GM18502 (cell line): ENCODE measurements at regions not wholly inside any gene's neighbourhood (a gene's known extent, or its start where the extent isn't known, plus 50 kb on each side); places are given as distances from the start of the nearest gene placed in this dataset.
"Not testable (repeated sequence)": the region's sequence is repeated elsewhere in the genome, so short reads cannot be mapped to it uniquely, and the experiment has no call there.

Experiments used
- ATAC-seq: cut with Tn5 transposase; IDR thresholded peaks from one replicate; pipeline ENCODE4 v1.9.1; 2021; ENCODE audit warnings: mild to moderate bottlenecking; ENCODE audit not compliant: unreplicated experiment, poor library complexity

- no peak for ATAC-seq
These were observed 655.3 kb downstream of the SH3BGRL start for GRCh38 chrX:81857192-81857591.

GRCh38 chrX:81866873-81867272 is 665.0 kb downstream of the SH3BGRL start:
- ATAC-seq = no peak

DNA sequence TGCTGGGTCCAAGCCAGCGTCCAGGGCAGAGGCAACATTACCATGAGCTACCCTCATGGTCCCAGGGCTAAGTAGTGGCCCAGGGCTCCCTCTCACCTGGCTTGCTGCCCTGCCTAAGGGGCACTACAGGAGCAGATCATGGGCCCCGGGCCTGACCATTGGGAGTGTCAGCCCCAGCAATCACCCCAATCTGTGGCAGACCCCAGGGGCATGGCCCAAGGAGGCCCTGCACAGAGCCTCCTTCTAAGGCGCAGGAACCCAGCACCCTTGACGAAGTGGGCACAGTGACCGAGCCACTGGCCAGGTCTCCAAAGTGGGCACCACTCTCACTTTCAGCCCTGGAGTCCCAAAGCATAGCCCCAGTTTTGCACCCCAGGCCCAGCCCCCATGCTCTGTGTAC is 667.1 kb downstream of the SH3BGRL start:
- ATAC-seq = no peak

- no peak for ATAC-seq
These were observed 672.9 kb downstream of the SH3BGRL start for GRCh38 chrX:81874807-81875206.

GRCh38 chrX:81875800-81876199 is 673.9 kb downstream of the SH3BGRL start:
- ATAC-seq = no peak

DNA sequence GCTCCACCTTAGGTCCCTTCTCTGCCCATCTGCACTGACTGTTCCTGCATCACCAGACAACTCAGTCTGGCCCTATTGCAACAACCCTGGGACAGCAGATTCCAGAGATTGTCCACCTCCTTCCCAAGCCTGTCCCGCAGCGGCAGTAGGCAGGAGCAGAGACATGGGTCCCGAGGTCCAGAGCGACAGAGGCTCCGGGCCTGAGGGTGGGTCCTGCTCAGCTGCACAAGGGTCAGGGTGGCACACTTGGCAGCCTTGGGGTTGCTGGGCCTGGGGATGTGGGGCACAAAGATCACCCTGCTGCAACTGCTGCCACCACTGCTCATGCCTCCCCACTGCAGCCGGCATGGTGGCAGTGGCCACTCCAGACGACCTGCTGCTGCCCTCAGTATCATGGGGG is 674.5 kb downstream of the SH3BGRL start:
- ATAC-seq = no peak

GRCh38 chrX:81890521-81890920 is 688.6 kb downstream of the SH3BGRL start:
- no peak for ATAC-seq

DNA sequence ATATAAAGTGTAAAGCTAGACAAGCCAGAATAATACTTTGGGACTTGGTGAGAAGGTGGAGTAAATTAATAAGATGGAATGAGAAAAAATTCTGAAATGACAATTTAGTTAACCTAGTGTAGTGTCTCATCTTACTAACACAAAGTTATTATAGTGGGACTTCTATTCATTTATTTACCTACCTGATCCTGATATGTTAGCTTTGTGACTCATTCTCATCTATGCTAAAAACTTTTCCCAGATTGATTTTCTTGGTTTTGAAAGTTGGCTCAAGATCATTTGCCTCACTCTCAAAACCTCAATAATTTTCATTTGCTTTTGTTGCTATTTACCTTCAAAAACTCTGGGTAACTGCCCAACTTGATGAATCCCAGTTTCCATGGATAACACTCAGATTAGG is 698.6 kb downstream of the SH3BGRL start:
- no peak for ATAC-seq

DNA sequence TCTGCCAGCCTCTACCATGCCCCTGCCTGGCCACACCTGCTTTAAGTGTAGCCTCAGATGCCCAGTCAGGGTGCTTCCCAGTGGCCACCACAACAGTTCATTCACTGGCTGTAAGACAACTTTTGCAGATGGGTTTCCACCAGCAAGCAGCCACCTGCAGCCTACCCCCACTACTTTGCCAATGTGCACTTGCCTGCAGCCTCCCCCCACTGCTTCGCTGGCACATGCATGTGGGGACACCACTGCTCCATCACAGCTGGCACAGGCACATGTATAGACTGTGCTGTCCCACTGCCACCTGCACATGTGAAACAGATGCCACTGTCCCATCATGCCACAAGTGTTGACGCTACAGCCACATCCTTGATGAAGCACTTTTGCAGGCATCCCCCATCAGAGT is 723.9 kb downstream of the SH3BGRL start:
- no peak for ATAC-seq

GRCh38 chrX:81945911-81946310 is 744.0 kb downstream of the SH3BGRL start:
- ATAC-seq = not testable (repeated sequence)

GRCh38 chrX:81957318-81957717 is 755.4 kb downstream of the SH3BGRL start:
- ATAC-seq = no peak

DNA sequence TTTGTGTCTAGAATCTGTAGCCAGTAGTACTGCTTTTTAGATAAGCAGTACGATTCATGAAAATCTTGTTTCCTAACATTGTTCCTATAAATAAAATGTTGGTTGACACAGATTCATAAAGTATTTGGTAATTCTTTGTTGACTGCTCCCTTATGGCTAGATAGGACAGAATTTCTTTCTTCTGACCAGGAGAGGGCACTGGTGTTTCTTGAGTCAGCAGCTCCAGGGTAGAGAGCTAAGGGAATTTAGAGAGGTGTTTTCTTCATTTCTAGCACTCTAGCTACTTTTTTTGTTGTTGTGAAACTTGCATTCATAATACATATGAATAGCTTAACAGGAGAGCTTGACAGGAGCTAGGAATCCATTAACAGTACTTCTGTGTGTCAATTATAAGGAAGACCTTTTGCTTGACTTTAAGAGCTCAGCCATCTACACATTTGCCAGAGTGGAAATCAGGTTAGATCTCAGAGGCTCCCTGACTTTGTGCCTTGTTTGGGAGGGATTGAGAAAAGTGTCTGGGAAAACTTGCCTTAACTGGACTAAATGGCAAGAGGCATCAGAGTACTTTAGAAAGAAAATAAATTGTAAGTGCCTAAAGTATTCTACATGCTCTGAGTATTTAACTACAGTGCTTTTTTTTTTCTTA is 756.1 kb downstream of the SH3BGRL start:
- peak; percentile 58 for ATAC-seq

- ATAC-seq = no peak
These were observed 758.1 kb downstream of the SH3BGRL start for GRCh38 chrX:81959964-81960363.

GRCh38 chrX:81974413-81974812 is 772.5 kb downstream of the SH3BGRL start:
- not testable (repeated sequence) for ATAC-seq

DNA sequence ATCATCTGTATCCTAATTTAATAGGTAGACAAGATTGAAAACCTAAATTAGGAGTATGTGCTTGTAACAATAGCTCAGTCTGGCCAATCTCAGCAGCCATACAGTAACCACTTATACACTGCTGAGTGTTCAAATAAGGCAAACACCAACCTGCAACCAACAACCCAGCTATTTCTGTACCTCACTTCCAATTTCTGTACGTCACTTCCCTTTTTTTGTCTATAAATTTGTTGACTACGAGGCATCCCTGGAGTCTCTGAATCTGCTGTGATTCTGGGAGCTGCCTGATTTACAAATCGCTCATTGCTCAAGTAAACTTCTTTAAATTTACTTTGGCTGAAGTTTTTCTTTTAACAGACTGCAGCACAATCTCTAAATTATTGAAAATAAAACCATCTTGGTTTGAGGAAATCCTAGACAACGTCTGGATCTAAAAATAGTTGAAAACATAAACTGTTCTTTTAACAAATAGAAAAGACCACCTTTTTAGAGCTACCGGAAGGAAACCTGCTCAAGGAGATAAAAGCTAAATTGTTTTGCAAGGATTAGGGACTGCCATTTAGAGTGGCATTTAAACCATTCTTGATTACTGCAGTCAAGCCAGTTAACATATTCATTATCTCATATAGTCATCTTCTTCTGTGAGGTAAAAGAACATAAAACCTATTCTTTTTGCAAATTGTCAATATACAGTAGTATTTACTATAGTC is 778.1 kb downstream of the SH3BGRL start:
- ATAC-seq = no peak

GRCh38 chrX:81987217-81987616 is 785.3 kb downstream of the SH3BGRL start:
- ATAC-seq = not testable (repeated sequence)

DNA sequence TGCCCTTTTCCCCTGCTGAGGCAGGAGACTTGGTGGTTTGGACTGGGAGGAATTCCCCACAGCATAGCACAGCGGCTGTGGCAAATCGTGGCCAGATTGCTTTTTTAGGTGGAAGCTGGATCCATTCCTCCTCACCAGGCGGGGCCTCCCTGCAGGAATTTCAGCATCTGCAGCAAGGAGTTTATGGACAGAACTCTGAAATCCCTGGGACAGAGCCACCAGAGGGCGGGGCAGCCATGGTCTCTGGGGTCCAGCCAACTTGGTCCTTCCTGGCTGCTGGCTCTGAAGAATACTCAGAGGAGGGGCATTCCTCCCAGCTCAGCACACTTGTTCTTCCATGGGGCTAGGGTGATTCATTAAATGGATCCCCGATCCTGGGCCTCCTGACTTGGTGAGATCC is 794.3 kb downstream of the SH3BGRL start:
- ATAC-seq = no peak

DNA sequence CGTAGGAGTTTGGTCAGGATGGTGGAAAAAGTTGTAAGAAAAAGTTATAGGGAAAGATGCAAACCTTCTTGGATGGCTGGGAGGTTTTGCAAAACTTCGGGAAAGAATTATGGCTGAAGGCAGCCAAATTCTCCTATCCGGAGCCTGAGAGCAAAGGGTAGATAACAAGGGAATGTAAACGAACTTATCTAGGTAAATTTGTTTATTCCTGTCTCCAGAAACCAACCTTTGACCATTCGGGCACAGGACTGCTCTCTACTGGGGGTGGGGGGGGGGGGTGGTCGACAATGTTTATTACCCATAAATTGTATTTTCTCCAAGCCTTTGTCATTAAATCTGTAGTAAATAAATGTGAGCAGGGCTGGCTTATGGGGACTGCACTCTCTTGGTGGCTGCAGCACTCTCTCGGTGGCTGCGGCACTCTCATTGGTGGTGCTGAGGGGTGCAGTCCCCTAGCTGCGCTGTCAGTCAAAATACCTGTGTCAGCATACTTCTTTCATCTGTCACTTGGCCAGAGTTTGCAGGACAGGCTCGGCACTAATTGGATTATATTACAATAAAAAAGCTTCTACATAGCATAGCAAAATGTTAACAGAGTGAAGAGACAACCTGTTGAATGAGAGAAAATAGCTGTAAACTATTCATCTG is 827.8 kb downstream of the SH3BGRL start:
- ATAC-seq = no peak

GRCh38 chrX:82031250-82031649 is 829.3 kb downstream of the SH3BGRL start:
- ATAC-seq = no peak

- no peak for ATAC-seq
These were observed 836.9 kb downstream of the SH3BGRL start for GRCh38 chrX:82038793-82039192.

- ATAC-seq = no peak
These were observed 839.1 kb downstream of the SH3BGRL start for GRCh38 chrX:82041034-82041433.

DNA sequence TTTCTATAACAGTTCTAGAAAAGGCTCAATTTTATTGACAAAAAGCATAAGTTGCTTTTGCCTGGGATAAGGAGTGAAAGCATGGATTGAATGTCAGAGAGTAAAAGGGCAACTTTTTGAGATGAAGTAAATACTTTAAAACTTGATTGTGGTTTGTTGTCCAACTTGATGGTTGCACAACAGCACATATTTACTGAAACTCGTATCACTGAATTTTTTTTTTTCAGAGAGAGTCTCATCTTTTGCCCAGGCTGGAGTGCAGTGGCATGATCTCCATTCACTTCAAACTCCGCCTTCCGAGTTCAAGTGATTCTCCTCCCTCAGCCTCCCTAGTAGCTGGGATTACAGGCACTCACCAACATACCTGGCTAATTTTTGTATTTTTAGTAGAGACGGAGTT is 856.8 kb downstream of the SH3BGRL start:
- ATAC-seq = no peak
